ENCODE measurements at regions not wholly inside any gene's neighbourhood (a gene's known extent, or its start where the extent isn't known, plus 50 kb on each side); places are given as distances from the start of the nearest gene placed in this dataset.

DNA sequence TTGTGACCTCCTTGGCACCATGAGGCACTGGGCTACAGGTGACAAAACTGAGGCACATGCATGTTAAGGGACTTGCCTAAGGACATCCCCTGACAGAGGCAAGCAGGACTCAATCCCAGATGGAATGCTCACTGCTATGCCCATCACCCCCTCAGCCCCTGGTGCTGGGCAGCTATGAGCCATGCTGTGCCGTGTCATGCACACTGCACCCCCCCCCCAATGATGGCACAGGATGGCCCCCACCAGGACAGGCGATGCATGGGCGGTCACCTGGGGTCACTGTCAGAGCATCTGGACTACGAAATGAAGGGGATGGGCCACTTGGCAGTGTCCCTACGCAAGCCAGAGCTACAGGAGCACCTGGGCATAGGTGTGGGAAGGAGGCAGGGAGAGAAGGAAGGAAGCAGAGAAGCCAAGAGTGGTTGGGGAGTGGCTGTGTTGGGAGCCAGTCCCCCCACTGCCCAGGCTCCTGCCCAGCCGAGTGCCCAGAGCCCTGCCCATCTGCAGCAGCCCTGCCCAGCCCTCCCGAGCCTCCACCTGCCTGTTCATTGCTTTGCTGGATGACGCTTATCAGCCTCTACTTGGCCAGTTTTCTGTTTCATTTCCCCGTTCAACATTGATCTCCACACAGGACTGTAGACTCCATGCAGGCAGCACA is 84.9 kb upstream of the DIO3 start:
- TF ChIP-seq EZH2phosphoT487 (IDR thresholded peaks at IDR 0.05; ENCODE audit: low read length) = no peak
- TF ChIP-seq EZH2 (optimal IDR thresholded peaks at IDR 0.05; ENCODE audit: low read depth, low read length) = no peak
- no peaks in the 10 kb centered on the region for H3K9me3 ChIP-seq (replicated peaks; ENCODE audit: insufficient read depth, low read length)
- H3K9ac ChIP-seq (ENCODE audit: low read length) = no peak overlapping the region
- H3K4me2 ChIP-seq (ENCODE audit: low read depth, low read length) = no peak overlapping the region
- no peaks in the 10 kb centered on the region for H3K79me2 ChIP-seq (ENCODE audit: low read length)
- DNase-seq = no peak
- no peak overlapping the region for H3K4me3 ChIP-seq (ENCODE audit: low read length)
- H3K27me3 ChIP-seq (replicated peaks; ENCODE audit: insufficient read depth, low read length) = peaks cover 68% of the 10 kb centered on the region
- H4K20me1 ChIP-seq (ENCODE audit: insufficient read depth, low read length) = no peaks in the 10 kb centered on the region
- no peaks in the 10 kb centered on the region for H3K9me2 ChIP-seq (replicated peaks; ENCODE audit: insufficient read depth, low read length)
- no peaks in the 10 kb centered on the region for H3K4me1 ChIP-seq (ENCODE audit: low read length)
- no peaks in the 10 kb centered on the region for H3K36me3 ChIP-seq (replicated peaks; ENCODE audit: insufficient read depth, low read length)
- H2AFZ ChIP-seq (ENCODE audit: low read length) = no peak overlapping the region
- no peaks in the 10 kb centered on the region for H3F3A ChIP-seq (ENCODE audit: insufficient read depth, low read length)
- no peak overlapping the region for H3K27ac ChIP-seq (ENCODE audit: low read length)

DNA sequence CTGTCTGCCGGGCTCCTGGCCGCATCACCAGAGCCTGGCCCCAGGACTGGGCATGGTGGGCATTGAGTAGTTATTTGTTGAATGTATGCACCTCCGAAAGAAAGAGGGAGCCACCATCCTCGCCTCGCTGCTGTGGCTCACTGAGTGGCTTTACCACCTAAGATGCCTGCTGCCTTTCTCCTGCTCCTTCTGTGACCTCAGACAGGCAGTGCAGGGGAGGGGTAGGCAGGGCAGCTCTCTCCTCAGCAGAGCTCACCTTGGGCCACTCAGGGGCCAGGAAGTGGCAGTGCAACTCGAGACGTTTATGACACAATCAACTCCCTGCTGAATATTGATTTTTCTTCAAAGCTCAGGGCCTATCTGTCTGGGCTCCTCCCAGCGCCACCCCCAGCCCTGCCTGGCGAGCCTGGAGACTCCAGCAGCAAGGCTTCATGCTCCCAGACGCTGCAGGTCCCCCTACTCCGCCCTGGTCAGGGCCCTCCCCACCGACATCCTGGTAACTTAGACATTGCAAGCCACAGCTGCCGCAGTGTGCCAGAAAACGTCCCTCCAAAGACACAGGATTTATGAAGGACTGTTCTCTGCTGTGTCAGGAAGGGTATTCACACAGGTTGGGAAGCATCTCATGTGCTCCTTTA is 84.3 kb upstream of the DIO3 start:
- no peak overlapping the region for H3K4me2 ChIP-seq (ENCODE audit: low read depth, low read length)
- no peak overlapping the region for H3K4me3 ChIP-seq (ENCODE audit: low read length)
- TF ChIP-seq, protein P1, sequence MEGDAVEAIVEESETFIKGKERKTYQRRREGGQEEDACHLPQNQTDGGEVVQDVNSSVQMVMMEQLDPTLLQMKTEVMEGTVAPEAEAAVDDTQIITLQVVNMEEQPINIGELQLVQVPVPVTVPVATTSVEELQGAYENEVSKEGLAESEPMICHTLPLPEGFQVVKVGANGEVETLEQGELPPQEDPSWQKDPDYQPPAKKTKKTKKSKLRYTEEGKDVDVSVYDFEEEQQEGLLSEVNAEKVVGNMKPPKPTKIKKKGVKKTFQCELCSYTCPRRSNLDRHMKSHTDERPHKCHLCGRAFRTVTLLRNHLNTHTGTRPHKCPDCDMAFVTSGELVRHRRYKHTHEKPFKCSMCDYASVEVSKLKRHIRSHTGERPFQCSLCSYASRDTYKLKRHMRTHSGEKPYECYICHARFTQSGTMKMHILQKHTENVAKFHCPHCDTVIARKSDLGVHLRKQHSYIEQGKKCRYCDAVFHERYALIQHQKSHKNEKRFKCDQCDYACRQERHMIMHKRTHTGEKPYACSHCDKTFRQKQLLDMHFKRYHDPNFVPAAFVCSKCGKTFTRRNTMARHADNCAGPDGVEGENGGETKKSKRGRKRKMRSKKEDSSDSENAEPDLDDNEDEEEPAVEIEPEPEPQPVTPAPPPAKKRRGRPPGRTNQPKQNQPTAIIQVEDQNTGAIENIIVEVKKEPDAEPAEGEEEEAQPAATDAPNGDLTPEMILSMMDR (IDR thresholded peaks at IDR 0.05; ENCODE audit: low read length) = no peak
- TF ChIP-seq EZH2phosphoT487 (IDR thresholded peaks at IDR 0.05; ENCODE audit: low read length) (no peak), EZH2 (optimal IDR thresholded peaks at IDR 0.05; ENCODE audit: low read depth, low read length) (no peak)
- no peak for DNase-seq
- H3K36me3 ChIP-seq (replicated peaks; ENCODE audit: insufficient read depth, low read length) = no peaks in the 10 kb centered on the region
- no peaks in the 10 kb centered on the region for H3K79me2 ChIP-seq (ENCODE audit: low read length)
- H3K9me2 ChIP-seq (replicated peaks; ENCODE audit: insufficient read depth, low read length) = no peaks in the 10 kb centered on the region
- H3K9me3 ChIP-seq (replicated peaks; ENCODE audit: insufficient read depth, low read length) = no peaks in the 10 kb centered on the region
- no peaks in the 10 kb centered on the region for H3K4me1 ChIP-seq (ENCODE audit: low read length)
- H3F3A ChIP-seq (ENCODE audit: insufficient read depth, low read length) = no peaks in the 10 kb centered on the region
- H3K9ac ChIP-seq (ENCODE audit: low read length) = no peak overlapping the region
- peaks cover 71% of the 10 kb centered on the region for H3K27me3 ChIP-seq (replicated peaks; ENCODE audit: insufficient read depth, low read length)
- no peak overlapping the region for H2AFZ ChIP-seq (ENCODE audit: low read length)
- H4K20me1 ChIP-seq (ENCODE audit: insufficient read depth, low read length) = no peaks in the 10 kb centered on the region
- H3K27ac ChIP-seq (ENCODE audit: low read length) = no peak overlapping the region

DNA sequence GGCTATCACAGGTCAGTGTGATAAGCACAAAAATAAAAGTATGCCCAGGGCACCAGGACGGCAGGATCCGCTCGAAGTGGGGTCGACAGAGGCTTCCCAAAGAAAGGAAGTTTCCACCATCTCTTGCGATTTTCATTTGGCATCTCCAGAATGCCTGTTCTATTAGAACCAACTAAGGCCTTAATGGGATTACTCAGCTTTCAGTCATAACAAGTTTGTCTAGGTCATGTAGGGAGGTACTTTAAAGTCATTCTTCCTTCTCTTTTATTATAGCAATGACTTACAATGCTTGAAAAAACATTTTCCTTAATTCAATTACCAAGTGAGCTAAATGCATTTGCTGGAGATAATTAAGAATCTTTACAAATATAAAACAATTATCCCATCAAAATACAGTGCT is 83.6 kb upstream of the DIO3 start:
- Histone ChIP-seq H3K4me2 (ENCODE audit: low read depth, low read length) (no peak overlapping the region), H3K79me2 (ENCODE audit: low read length) (no peaks in the 10 kb centered on the region), H3K4me3 (ENCODE audit: low read length) (no peak overlapping the region), H3K27me3 (replicated peaks; ENCODE audit: insufficient read depth, low read length) (peaks cover 70% of the 10 kb centered on the region), H3K9me2 (replicated peaks; ENCODE audit: insufficient read depth, low read length) (no peaks in the 10 kb centered on the region), H4K20me1 (ENCODE audit: insufficient read depth, low read length) (no peaks in the 10 kb centered on the region), H3K9ac (ENCODE audit: low read length) (no peak overlapping the region), H2AFZ (ENCODE audit: low read length) (no peak overlapping the region), H3K36me3 (replicated peaks; ENCODE audit: insufficient read depth, low read length) (no peaks in the 10 kb centered on the region), H3K9me3 (replicated peaks; ENCODE audit: insufficient read depth, low read length) (no peaks in the 10 kb centered on the region), H3K27ac (ENCODE audit: low read length) (no peak overlapping the region), H3F3A (ENCODE audit: insufficient read depth, low read length) (no peaks in the 10 kb centered on the region), H3K4me1 (ENCODE audit: low read length) (no peaks in the 10 kb centered on the region)
- TF ChIP-seq EZH2 (optimal IDR thresholded peaks at IDR 0.05; ENCODE audit: low read depth, low read length) (no peak), EZH2phosphoT487 (IDR thresholded peaks at IDR 0.05; ENCODE audit: low read length) (no peak)
- TF ChIP-seq, protein P1 (IDR thresholded peaks at IDR 0.05; ENCODE audit: low read length) = no peak
- no peak for DNase-seq

DNA sequence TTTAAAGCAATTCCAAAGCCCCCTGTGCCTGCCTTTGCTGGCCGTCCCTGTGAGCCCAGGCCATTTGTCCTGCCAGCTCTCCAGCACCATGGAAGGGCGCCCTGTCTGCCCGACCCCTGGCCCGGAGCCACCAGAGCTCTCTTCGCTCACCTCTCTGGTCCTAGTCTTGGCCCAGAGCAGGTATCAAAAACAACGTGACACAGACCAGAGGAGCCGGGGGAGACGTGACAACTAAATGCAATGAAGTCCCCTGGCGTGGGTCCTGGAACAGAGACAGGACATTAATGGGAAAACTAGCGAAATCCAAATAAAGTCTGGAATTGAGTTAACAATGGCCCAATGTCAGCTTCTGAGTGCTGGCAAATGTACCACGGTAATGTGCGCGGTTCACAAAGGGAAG is 83.2 kb upstream of the DIO3 start:
- H3K27ac ChIP-seq (ENCODE audit: low read length) = no peak overlapping the region
- no peak for TF ChIP-seq EZH2 (optimal IDR thresholded peaks at IDR 0.05; ENCODE audit: low read depth, low read length)
- TF ChIP-seq, protein P1 (IDR thresholded peaks at IDR 0.05; ENCODE audit: low read length) = no peak
- no peaks in the 10 kb centered on the region for H3F3A ChIP-seq (ENCODE audit: insufficient read depth, low read length)
- H3K4me2 ChIP-seq (ENCODE audit: low read depth, low read length) = no peak overlapping the region
- no peak for DNase-seq
- H3K79me2 ChIP-seq (ENCODE audit: low read length) = no peaks in the 10 kb centered on the region
- H3K36me3 ChIP-seq (replicated peaks; ENCODE audit: insufficient read depth, low read length) = no peaks in the 10 kb centered on the region
- no peaks in the 10 kb centered on the region for H3K9me3 ChIP-seq (replicated peaks; ENCODE audit: insufficient read depth, low read length)
- H2AFZ ChIP-seq (ENCODE audit: low read length) = no peak overlapping the region
- H3K9me2 ChIP-seq (replicated peaks; ENCODE audit: insufficient read depth, low read length) = no peaks in the 10 kb centered on the region
- H4K20me1 ChIP-seq (ENCODE audit: insufficient read depth, low read length) = no peaks in the 10 kb centered on the region
- H3K27me3 ChIP-seq (replicated peaks; ENCODE audit: insufficient read depth, low read length) = peaks cover 68% of the 10 kb centered on the region
- H3K9ac ChIP-seq (ENCODE audit: low read length) = no peak overlapping the region
- H3K4me3 ChIP-seq (ENCODE audit: low read length) = no peak overlapping the region
- H3K4me1 ChIP-seq (ENCODE audit: low read length) = no peaks in the 10 kb centered on the region

All from MM.1S (cell line).